OCI-LY7 (cell line): ENCODE measurements at regions not wholly inside any gene's neighbourhood (a gene's known extent, or its start where the extent isn't known, plus 50 kb on each side); places are given as distances from the start of the nearest gene placed in this dataset.

Experiments used
- BruUV-seq: library from RNA; stranded (reverse); fragments of 400-500 nt; replicated peaks from 2 replicates; lab custom pipeline; 2021; lab: Mats Ljungman, UMichigan
- CTCF ChIA-PET: fragments of 300-600 bp; sonication (Branson Sonifier 250); formaldehyde crosslinking; loops from one replicate; lab custom pipeline; 2022; ENCODE audit warnings: antibody characterized with exemption; ENCODE audit not compliant: unreplicated experiment; lab: Charles Lee
- POLR2A ChIA-PET: fragments of 300-600 bp; sonication (Branson Sonifier 250); formaldehyde crosslinking; loops from one replicate; lab custom pipeline; 2022; ENCODE audit warnings: antibody characterized with exemption; lab: Charles Lee
- DNase-seq: peaks from one replicate; pipeline ENCODE4 v3.0.0-alpha.2; 2015; ENCODE audit warnings: low spot score
- H2AFZ ChIP-seq: fragments of 200-600 bp; sonication (generic), shearing (Covaris generic); 2 replicates; pipeline ENCODE4 v1.6.1; 2014; ENCODE audit warnings: mild to moderate bottlenecking, antibody characterized with exemption, low read length, moderate library complexity
- H3K27ac ChIP-seq: fragments of 200-600 bp; sonication (generic); 2 replicates; pipeline ENCODE4 v1.5.1; 2014; ENCODE audit warnings: mixed run types, low read depth, mild to moderate bottlenecking, moderate library complexity, low read length, inconsistent platforms; ENCODE audit not compliant: poor library complexity, severe bottlenecking
- H3K36me3 ChIP-seq: fragments of 200-600 bp; sonication (generic); 2 replicates; pipeline ENCODE4 v1.6.1; 2014; ENCODE audit warnings: mild to moderate bottlenecking, antibody characterized with exemption, low read length, moderate library complexity, mixed read lengths; ENCODE audit not compliant: insufficient read depth
- H3K4me1 ChIP-seq: fragments of 200-600 bp; sonication (generic); 2 replicates; pipeline ENCODE4 v1.5.1; 2014; ENCODE audit warnings: mild to moderate bottlenecking, low read length; ENCODE audit not compliant: insufficient read depth, poor library complexity, severe bottlenecking
- H3K4me2 ChIP-seq: fragments of 200-600 bp; sonication (generic); 2 replicates; pipeline ENCODE4 v1.6.1; 2014; ENCODE audit warnings: mild to moderate bottlenecking, low read length
- H3K4me3 ChIP-seq: fragments of 200-600 bp; sonication (generic); 2 replicates; pipeline ENCODE4 v1.5.1; 2014; ENCODE audit warnings: mild to moderate bottlenecking, low read depth, low read length; ENCODE audit not compliant: poor library complexity, severe bottlenecking
- H3K79me2 ChIP-seq: fragments of 200-600 bp; sonication (generic); 2 replicates; pipeline ENCODE4 v1.6.1; 2016; ENCODE audit warnings: low read depth, mild to moderate bottlenecking, low read length, moderate library complexity, mixed read lengths; ENCODE audit not compliant: insufficient read depth
- H3K9me2 ChIP-seq: fragments of 200-600 bp; sonication (generic); 2 replicates; pipeline ENCODE4 v1.6.1; 2016; ENCODE audit warnings: mild to moderate bottlenecking, low read length, mixed read lengths; ENCODE audit not compliant: insufficient read depth
- H3K9me3 ChIP-seq: fragments of 200-600 bp; sonication (generic); 2 replicates; pipeline ENCODE4 v1.6.1; 2014; ENCODE audit warnings: mild to moderate bottlenecking, mixed run types, low read length, mixed read lengths
- H4K20me1 ChIP-seq: fragments of 200-600 bp; sonication (generic); 2 replicates; pipeline ENCODE4 v1.6.1; 2014; ENCODE audit warnings: mild to moderate bottlenecking, antibody characterized with exemption, low read length, moderate library complexity, mixed read lengths; ENCODE audit not compliant: insufficient read depth
- EZH2phosphoT487 ChIP-seq: fragments of 200-600 bp; sonication (generic); IDR thresholded peaks from 2 replicates; pipeline ENCODE4 v1.6.1; 2018; ENCODE audit warnings: low read depth, borderline replicate concordance, mild to moderate bottlenecking, mixed run types, antibody characterized with exemption, low read length, moderate library complexity, mixed read lengths
- intact Hi-C: fragments of 100-400 bp; cut with micrococcal nuclease; formaldehyde crosslinking; loops from one replicate; pipeline ENCODE4 v1.10.0; 2022; ENCODE audit not compliant: unreplicated experiment
- TF ChIP-seq, protein P1 (sequence below): fragments of 200-600 bp; sonication (generic); conservative IDR thresholded peaks from 2 replicates; pipeline ENCODE4 v1.5.1; 2014; ENCODE audit warnings: mild to moderate bottlenecking, antibody characterized with exemption, low read length, moderate library complexity, mixed read lengths

DNA sequence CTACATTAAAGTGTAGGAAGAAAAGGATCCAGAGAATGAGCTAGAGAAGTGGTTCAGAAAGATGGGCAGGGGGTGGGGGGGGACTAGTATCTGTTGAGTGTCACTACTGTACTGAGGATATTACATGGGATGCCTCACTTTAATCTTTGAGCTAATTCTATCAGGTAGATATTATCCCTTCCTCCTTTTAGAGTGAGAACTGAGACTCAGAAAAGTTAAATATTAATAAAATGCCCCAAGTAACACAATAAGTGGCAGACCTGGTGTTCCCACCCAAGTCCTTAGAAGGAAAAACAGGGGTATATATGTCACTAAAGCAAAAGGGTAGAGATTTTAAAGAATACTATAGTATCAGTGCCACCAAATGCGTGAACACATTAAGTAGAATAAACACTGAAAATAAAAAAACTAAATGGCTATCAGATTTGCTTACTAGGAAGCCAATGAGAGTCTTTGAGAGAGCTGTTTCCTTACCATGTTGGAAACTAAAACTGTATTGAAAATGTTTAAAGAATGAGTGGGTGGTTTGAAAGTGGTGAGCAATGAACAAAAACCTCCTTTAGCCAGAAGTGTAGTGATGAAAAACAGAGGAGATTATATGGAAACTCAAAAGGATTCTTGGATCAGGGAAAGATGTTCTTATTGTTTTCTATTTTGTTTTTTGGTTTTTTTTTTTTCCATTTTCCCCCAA lies 230.8 kb downstream of the BARHL2 start:
- Histone ChIP-seq H4K20me1 (no peaks in the 10 kb centered on the region), H3K9me2 (no peaks in the 10 kb centered on the region), H3K4me2 (no peak overlapping the region), H3K27ac (no peak overlapping the region), H3K4me3 (no peak overlapping the region), H3K79me2 (no peaks in the 10 kb centered on the region), H2AFZ (no peak overlapping the region), H3K9me3 (no peaks in the 10 kb centered on the region), H3K4me1 (no peaks in the 10 kb centered on the region), H3K36me3 (no peaks in the 10 kb centered on the region)
- TF ChIP-seq EZH2phosphoT487 = no peak
- TF ChIP-seq, protein P1, sequence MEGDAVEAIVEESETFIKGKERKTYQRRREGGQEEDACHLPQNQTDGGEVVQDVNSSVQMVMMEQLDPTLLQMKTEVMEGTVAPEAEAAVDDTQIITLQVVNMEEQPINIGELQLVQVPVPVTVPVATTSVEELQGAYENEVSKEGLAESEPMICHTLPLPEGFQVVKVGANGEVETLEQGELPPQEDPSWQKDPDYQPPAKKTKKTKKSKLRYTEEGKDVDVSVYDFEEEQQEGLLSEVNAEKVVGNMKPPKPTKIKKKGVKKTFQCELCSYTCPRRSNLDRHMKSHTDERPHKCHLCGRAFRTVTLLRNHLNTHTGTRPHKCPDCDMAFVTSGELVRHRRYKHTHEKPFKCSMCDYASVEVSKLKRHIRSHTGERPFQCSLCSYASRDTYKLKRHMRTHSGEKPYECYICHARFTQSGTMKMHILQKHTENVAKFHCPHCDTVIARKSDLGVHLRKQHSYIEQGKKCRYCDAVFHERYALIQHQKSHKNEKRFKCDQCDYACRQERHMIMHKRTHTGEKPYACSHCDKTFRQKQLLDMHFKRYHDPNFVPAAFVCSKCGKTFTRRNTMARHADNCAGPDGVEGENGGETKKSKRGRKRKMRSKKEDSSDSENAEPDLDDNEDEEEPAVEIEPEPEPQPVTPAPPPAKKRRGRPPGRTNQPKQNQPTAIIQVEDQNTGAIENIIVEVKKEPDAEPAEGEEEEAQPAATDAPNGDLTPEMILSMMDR = no peak
- intact Hi-C loops = no loop called here
- POLR2A ChIA-PET = interaction anchor here (0.7 to 1.9 kb wide), 2 partner anchors 15 to 44 kb away, joined by 3 to 4 read pairs; no protein-coding TSS in a partner anchor
- CTCF ChIA-PET = no interaction called here
- no TSS peak for BruUV-seq
- no peak for DNase-seq

DNA sequence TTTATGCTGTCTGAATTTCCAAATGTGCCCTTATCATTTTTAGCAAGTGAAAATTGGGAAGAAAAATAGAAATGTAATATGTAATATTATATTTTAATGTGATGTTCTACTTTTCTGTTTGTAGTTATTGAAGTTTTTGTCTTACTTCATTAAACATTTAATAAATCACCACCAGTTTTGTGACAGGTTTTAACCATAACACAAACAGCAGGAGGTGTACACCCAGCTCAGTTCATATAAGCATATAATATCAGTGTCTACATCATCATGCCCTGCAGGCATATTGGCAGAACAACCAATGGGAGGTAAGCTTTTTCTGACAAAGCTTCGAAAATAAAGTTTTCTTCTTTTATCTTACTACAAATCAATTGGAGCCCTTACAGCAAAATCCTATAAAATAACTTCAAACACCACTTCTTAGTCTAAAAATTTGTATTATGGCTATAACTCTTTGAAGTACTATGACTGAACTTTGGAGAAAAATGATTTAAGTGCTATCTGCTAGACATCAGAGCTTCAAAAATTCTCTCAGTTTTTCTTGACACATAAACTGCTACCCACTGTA lies 236.7 kb downstream of the BARHL2 start:
- TF ChIP-seq, protein P1 = no peak
- TF ChIP-seq EZH2phosphoT487 = no peak
- intact Hi-C loops = no loop called here
- POLR2A ChIA-PET = no interaction called here
- H3K4me1 ChIP-seq = no peaks in the 10 kb centered on the region
- no peak overlapping the region for H2AFZ ChIP-seq
- CTCF ChIA-PET = no interaction called here
- no peaks in the 10 kb centered on the region for H4K20me1 ChIP-seq
- BruUV-seq = no TSS peak
- no peak overlapping the region for H3K4me3 ChIP-seq
- H3K79me2 ChIP-seq = no peaks in the 10 kb centered on the region
- H3K27ac ChIP-seq = no peak overlapping the region
- no peak overlapping the region for H3K4me2 ChIP-seq
- DNase-seq = no peak
- no peaks in the 10 kb centered on the region for H3K36me3 ChIP-seq
- H3K9me3 ChIP-seq = no peaks in the 10 kb centered on the region
- H3K9me2 ChIP-seq = no peaks in the 10 kb centered on the region

DNA sequence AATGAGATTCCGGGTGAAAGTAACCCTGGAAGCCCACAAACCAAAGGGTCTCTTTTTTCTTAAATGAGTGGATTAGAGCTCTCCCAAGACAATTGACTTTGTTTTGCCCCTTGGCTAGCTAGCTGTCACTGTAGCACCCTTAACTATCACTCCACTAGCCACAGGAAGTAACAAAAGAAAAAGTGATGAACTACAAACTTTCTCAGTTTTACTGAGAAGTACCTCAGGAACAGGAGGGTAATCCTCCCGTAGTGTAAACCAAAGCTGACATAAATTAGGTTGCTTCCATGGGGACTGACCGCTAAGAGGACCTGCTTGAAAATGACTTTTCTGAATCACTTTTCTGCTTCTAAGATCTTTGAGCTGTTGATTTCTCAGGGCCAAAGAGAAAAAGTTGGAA lies 240.1 kb downstream of the BARHL2 start:
- Histone ChIP-seq H3K9me2 (no peaks in the 10 kb centered on the region), H3K36me3 (no peaks in the 10 kb centered on the region), H3K4me1 (no peaks in the 10 kb centered on the region), H2AFZ (no peak overlapping the region), H3K27ac (no peak overlapping the region), H3K4me3 (no peak overlapping the region), H4K20me1 (no peaks in the 10 kb centered on the region), H3K9me3 (no peaks in the 10 kb centered on the region), H3K4me2 (no peak overlapping the region), H3K79me2 (no peaks in the 10 kb centered on the region)
- no TSS peak for BruUV-seq
- POLR2A ChIA-PET = interaction anchor here (0.7 kb wide), 1 partner anchor 18 kb away, joined by 3 read pairs; no protein-coding TSS in a partner anchor
- no peak for DNase-seq
- CTCF ChIA-PET = no interaction called here
- intact Hi-C loops = no loop called here
- no peak for TF ChIP-seq EZH2phosphoT487
- TF ChIP-seq, protein P1 = no peak
